NCI-H2196 treated with DMSO at 0.1 percent for 48 hours (cell line): ENCODE measurements at regions not wholly inside any gene's neighbourhood (a gene's known extent, or its start where the extent isn't known, plus 50 kb on each side); places are given as distances from the start of the nearest gene placed in this dataset.
A peak's percentile ranks its signal among the peaks of the same experiment; 100 is the strongest.

ENCODE experiments used
- DNase-seq: peaks from one replicate; lab custom pipeline; 2025; ENCODE audit not compliant: unreplicated experiment; lab: John Stamatoyannopoulos, UW

- no peak for DNase-seq
These were observed 271.8 kb upstream of the MTNR1B start for GRCh38 chr11:92697461-92698312.

GRCh38 chr11:92698742-92699141 lies 270.7 kb upstream of the MTNR1B start:
- DNase-seq: no peak

GRCh38 chr11:92702037-92702804 lies 267.2 kb upstream of the MTNR1B start:
- no peak for DNase-seq

- no peak for DNase-seq
These were observed 266.5 kb upstream of the MTNR1B start for GRCh38 chr11:92702805-92703448.

- DNase-seq: no peak
These were observed 266.0 kb upstream of the MTNR1B start for GRCh38 chr11:92703449-92703830.

- DNase-seq: peak; percentile 84
These were observed 262.3 kb upstream of the MTNR1B start for GRCh38 chr11:92707173-92707619.

- no peak for DNase-seq
These were observed 261.8 kb upstream of the MTNR1B start for GRCh38 chr11:92707665-92708064.

- no peak for DNase-seq
These were observed 260.1 kb upstream of the MTNR1B start for GRCh38 chr11:92709329-92709728.

- DNase-seq: no peak
These were observed 257.5 kb upstream of the MTNR1B start for GRCh38 chr11:92711926-92712325.

- no peak for DNase-seq
These were observed 255.3 kb upstream of the MTNR1B start for GRCh38 chr11:92714111-92714510.

GRCh38 chr11:92717240-92717639 lies 252.2 kb upstream of the MTNR1B start:
- DNase-seq: no peak

GRCh38 chr11:92720385-92720784 lies 249.1 kb upstream of the MTNR1B start:
- no peak for DNase-seq

GRCh38 chr11:92725352-92725751 lies 244.1 kb upstream of the MTNR1B start:
- DNase-seq: no peak

GRCh38 chr11:92727123-92727522 lies 242.3 kb upstream of the MTNR1B start:
- no peak for DNase-seq

GRCh38 chr11:92727769-92728168 lies 241.7 kb upstream of the MTNR1B start:
- DNase-seq: no peak

- DNase-seq: no peak
These were observed 240.8 kb upstream of the MTNR1B start for GRCh38 chr11:92728628-92729027.

- no peak for DNase-seq
These were observed 234.4 kb upstream of the MTNR1B start for GRCh38 chr11:92735039-92735438.

- DNase-seq: no peak
These were observed 231.2 kb upstream of the MTNR1B start for GRCh38 chr11:92738276-92738675.

GRCh38 chr11:92739041-92739440 lies 230.4 kb upstream of the MTNR1B start:
- DNase-seq: no peak

GRCh38 chr11:92739491-92739890 lies 230.0 kb upstream of the MTNR1B start:
- DNase-seq: no peak

GRCh38 chr11:92740276-92740675 lies 229.2 kb upstream of the MTNR1B start:
- DNase-seq: no peak
